HEK293 (cell line): ENCODE measurements at regions not wholly inside any gene's neighbourhood (a gene's known extent, or its start where the extent isn't known, plus 50 kb on each side); places are given as distances from the start of the nearest gene placed in this dataset.

Source experiments
- CTCF ChIA-PET: fragments of 350-600 bp; formaldehyde crosslinking; extraction: SDS; loops from one replicate; lab custom pipeline; 2021; ENCODE audit warnings: antibody characterized with exemption; lab: Yijun Ruan, JAX
- POLR2A ChIA-PET: fragments of 300-600 bp; formaldehyde crosslinking; extraction: SDS; loops from one replicate; lab custom pipeline; 2020; ENCODE audit warnings: antibody characterized with exemption, inconsistent platforms; lab: Yijun Ruan, JAX
- H3K27ac ChIP-seq: fragments of 200-500 bp; sonication (Bioruptor generic); 2 replicates; pipeline ENCODE4 v1.5.1; 2014; ENCODE audit warnings: low read depth, low read length, control low read depth, inconsistent platforms; ENCODE audit errors: extremely low read depth
- H3K36me3 ChIP-seq, 2 experiments: fragments of 200-500 bp in 1 of 2; sonication (Bioruptor generic) in 1 of 2; 1 replicate in 1 of 2; 2 replicates in 1 of 2; pipeline ENCODE4 v1.5.1; 2014 to 2017; ENCODE audit warnings: inconsistent platforms in 2 of 2, low read length in 2 of 2; ENCODE audit not compliant: control insufficient read depth in 2 of 2, insufficient read depth in 1 of 2
- H3K4me1 ChIP-seq: fragments of 200-500 bp; sonication (Bioruptor generic); 2 replicates; pipeline ENCODE4 v1.5.1; 2014; ENCODE audit warnings: mild to moderate bottlenecking, low read length, inconsistent platforms; ENCODE audit not compliant: control insufficient read depth, insufficient read depth
- H3K4me3 ChIP-seq: 2 replicates; pipeline ENCODE4 v1.5.1; 2011; ENCODE audit warnings: low read depth, mild to moderate bottlenecking, control low read depth, low read length, moderate library complexity
- H3K9me3 ChIP-seq: fragments of 200-500 bp; sonication (Bioruptor generic); 2 replicates; pipeline ENCODE4 v1.5.1; 2014; ENCODE audit warnings: low read depth, low read length, inconsistent platforms; ENCODE audit not compliant: control insufficient read depth, insufficient read depth
- AEBP2 ChIP-seq: fragments of 450-650 bp; formaldehyde crosslinking; IDR thresholded peaks from 2 replicates; pipeline ENCODE4 v1.5.1; 2016; ENCODE audit warnings: missing biosample characterization, missing genetic modification characterization, borderline replicate concordance
- KLF10 ChIP-seq: fragments of 450-650 bp; IDR thresholded peaks from 2 replicates; pipeline ENCODE4 v1.5.1; 2018; ENCODE audit warnings: missing biosample characterization, mild to moderate bottlenecking, missing genetic modification characterization
- KLF17 ChIP-seq: fragments of 450-650 bp; formaldehyde crosslinking; IDR thresholded peaks from 2 replicates; pipeline ENCODE4 v1.5.1; 2016; ENCODE audit warnings: missing biosample characterization, missing genetic modification characterization
- KLF7 ChIP-seq: fragments of 450-650 bp; formaldehyde crosslinking; IDR thresholded peaks from 2 replicates; pipeline ENCODE4 v1.5.1; 2016; ENCODE audit warnings: missing biosample characterization, missing genetic modification characterization, borderline replicate concordance
- OVOL3 ChIP-seq: fragments of 450-650 bp; formaldehyde crosslinking; IDR thresholded peaks from 2 replicates; pipeline ENCODE4 v1.5.1; 2016; ENCODE audit warnings: missing biosample characterization, missing genetic modification characterization
- SALL2 ChIP-seq: fragments of 450-650 bp; formaldehyde crosslinking; IDR thresholded peaks from 2 replicates; pipeline ENCODE4 v1.5.0; 2017; ENCODE audit warnings: missing biosample characterization, mild to moderate bottlenecking, missing genetic modification characterization, borderline replicate concordance
- TRIM28 ChIP-seq: IDR thresholded peaks from 2 replicates; pipeline ENCODE4 v1.6.1; 2011; ENCODE audit warnings: low read length, control low read depth, borderline replicate concordance
- ZBTB26 ChIP-seq: fragments of 450-650 bp; formaldehyde crosslinking; optimal IDR thresholded peaks from 2 replicates; pipeline ENCODE3; 2016; ENCODE audit warnings: missing biosample characterization, mild to moderate bottlenecking, missing genetic modification characterization
- ZBTB44 ChIP-seq: fragments of 450-650 bp; IDR thresholded peaks from 2 replicates; pipeline ENCODE4 v1.5.1; 2018; ENCODE audit warnings: missing biosample characterization, mild to moderate bottlenecking, missing genetic modification characterization
- ZEB2 ChIP-seq: fragments of 450-650 bp; formaldehyde crosslinking; IDR thresholded peaks from 2 replicates; pipeline ENCODE4 v1.5.1; 2016; ENCODE audit warnings: missing biosample characterization, missing genetic modification characterization
- ZFHX2 ChIP-seq: fragments of 450-650 bp; formaldehyde crosslinking; conservative IDR thresholded peaks from 2 replicates; pipeline ENCODE4 v1.5.1; 2016; ENCODE audit warnings: missing biosample characterization, missing genetic modification characterization
- ZNF174 ChIP-seq: fragments of 450-650 bp; formaldehyde crosslinking; IDR thresholded peaks from 2 replicates; pipeline ENCODE4 v1.5.0; 2017; ENCODE audit warnings: missing biosample characterization, mild to moderate bottlenecking, missing genetic modification characterization
- ZNF223 ChIP-seq: fragments of 450-650 bp; formaldehyde crosslinking; IDR thresholded peaks from 2 replicates; pipeline ENCODE4 v1.5.1; 2016; ENCODE audit warnings: missing biosample characterization, missing genetic modification characterization
- ZNF23 ChIP-seq: fragments of 450-650 bp; formaldehyde crosslinking; IDR thresholded peaks from 2 replicates; pipeline ENCODE4 v1.5.1; 2016; ENCODE audit warnings: missing biosample characterization, missing genetic modification characterization, borderline replicate concordance
- ZNF248 ChIP-seq: fragments of 450-650 bp; formaldehyde crosslinking; IDR thresholded peaks from 2 replicates; pipeline ENCODE4 v1.5.1; 2017; ENCODE audit warnings: missing biosample characterization, missing genetic modification characterization
- ZNF280D ChIP-seq: fragments of 450-650 bp; formaldehyde crosslinking; IDR thresholded peaks from 2 replicates; pipeline ENCODE4 v1.5.1; 2016; ENCODE audit warnings: missing biosample characterization, missing genetic modification characterization
- ZNF292 ChIP-seq: fragments of 450-650 bp; formaldehyde crosslinking; IDR thresholded peaks from 2 replicates; pipeline ENCODE4 v1.5.1; 2016; ENCODE audit warnings: low read depth, missing biosample characterization, missing genetic modification characterization, borderline replicate concordance
- ZNF37A ChIP-seq: fragments of 450-650 bp; IDR thresholded peaks from 2 replicates; pipeline ENCODE4 v1.5.1; 2018; ENCODE audit warnings: missing biosample characterization, missing genetic modification characterization
- ZNF391 ChIP-seq: fragments of 450-650 bp; formaldehyde crosslinking; IDR thresholded peaks from 2 replicates; pipeline ENCODE4 v1.5.1; 2016; ENCODE audit warnings: low read depth, missing biosample characterization, missing genetic modification characterization, borderline replicate concordance
- ZNF548 ChIP-seq: fragments of 450-650 bp; formaldehyde crosslinking; IDR thresholded peaks from 2 replicates; pipeline ENCODE4 v1.5.1; 2016; ENCODE audit warnings: missing biosample characterization, missing genetic modification characterization
- ZNF639 ChIP-seq: fragments of 450-650 bp; formaldehyde crosslinking; IDR thresholded peaks from 2 replicates; pipeline ENCODE4 v1.5.1; 2016; ENCODE audit warnings: missing biosample characterization, missing genetic modification characterization
- ZNF660 ChIP-seq: fragments of 450-650 bp; IDR thresholded peaks from 2 replicates; pipeline ENCODE4 v1.5.1; 2018; ENCODE audit warnings: missing biosample characterization, mild to moderate bottlenecking, missing genetic modification characterization
- ZNF701 ChIP-seq: fragments of 450-650 bp; formaldehyde crosslinking; IDR thresholded peaks from 2 replicates; pipeline ENCODE4 v1.5.1; 2016; ENCODE audit warnings: missing biosample characterization, missing genetic modification characterization
- ZNF830 ChIP-seq: fragments of 450-650 bp; IDR thresholded peaks from 2 replicates; pipeline ENCODE4 v1.5.0; 2018; ENCODE audit warnings: missing biosample characterization, missing genetic modification characterization, low read depth, mild to moderate bottlenecking, moderate library complexity
- ZNF843 ChIP-seq: fragments of 450-650 bp; formaldehyde crosslinking; IDR thresholded peaks from 2 replicates; pipeline ENCODE4 v1.5.1; 2016; ENCODE audit warnings: missing biosample characterization, missing genetic modification characterization

- Histone ChIP-seq H3K27ac (no peak overlapping the region), H3K4me1 (no peaks in the 10 kb centered on the region; the same call in 1 of the 2 replicates)
- TF ChIP-seq ZNF843 (tag by site-specific recombination) = no peak
- TF ChIP-seq ZNF223 = no peak
- no peak for TF ChIP-seq ZNF292 (tag by site-specific recombination)
- no peak for TF ChIP-seq ZNF830
- TF ChIP-seq OVOL3 (tag by site-specific recombination) = no peak
- no peak for TF ChIP-seq ZFHX2
- no peak for TF ChIP-seq SALL2 (tag by site-specific recombination)
- no peak for TF ChIP-seq ZNF280D (tag by site-specific recombination)
- no peak for TF ChIP-seq ZNF639 (tag by site-specific recombination)
- no peak for TF ChIP-seq ZNF248
- no peak for TF ChIP-seq ZNF701 (tag by site-specific recombination)
- no peak for TF ChIP-seq KLF17 (tag by site-specific recombination)
- no peak for TF ChIP-seq ZBTB26 (tag by site-specific recombination)
- TF ChIP-seq ZNF174 (tag by site-specific recombination) = no peak
- no peak for TF ChIP-seq ZNF391
- TF ChIP-seq ZNF23 (tag by site-specific recombination) = no peak
- TF ChIP-seq, all 188 proteins: peak for 0
- Histone ChIP-seq H3K36me3 (no peaks in the 10 kb centered on the region), H3K9me3 (no peaks in the 10 kb centered on the region), H3K4me3 (no peak overlapping the region)
- ChIA-PET POLR2A (no interaction called here), CTCF (interaction anchor here (1.0 to 1.1 kb wide), 2 partner anchors 15 to 221 kb away, joined by 3 read pairs; no protein-coding TSS in a partner anchor)
Observed at GRCh38 chr1:165147799-165148198, 208.7 kb downstream of the LMX1A start.

GRCh38 chr1:165144757-165145397, 211.6 kb downstream of the LMX1A start:
- no peaks in the 10 kb centered on the region for H3K4me1 ChIP-seq
- no peaks in the 10 kb centered on the region for H3K36me3 ChIP-seq
- H3K9me3 ChIP-seq = no peaks in the 10 kb centered on the region
- H3K4me3 ChIP-seq = no peak overlapping the region
- ChIA-PET CTCF (interaction anchor here (0.6 to 3.8 kb wide), 40 partner anchors 9 to 451 kb away, joined by 3 to 46 read pairs (median 4); no protein-coding TSS in a partner anchor), POLR2A (no interaction called here)
- no peak overlapping the region for H3K27ac ChIP-seq
- TF ChIP-seq TRIM28 (no peak; the same call in 1 of the 2 replicates), ZEB2 (tag by site-specific recombination) (no peak), ZBTB44 (tag by site-specific recombination) (no peak), ZNF37A (no peak), KLF7 (tag by site-specific recombination) (no peak), KLF10 (tag by site-specific recombination) (no peak), ZNF548 (tag by site-specific recombination) (no peak), AEBP2 (tag by site-specific recombination) (no peak), ZNF660 (tag by site-specific recombination) (no peak)
